HG03135 (cell line): ENCODE measurements at regions not wholly inside any gene's neighbourhood (a gene's known extent, or its start where the extent isn't known, plus 50 kb on each side); places are given as distances from the start of the nearest gene placed in this dataset.
"Not testable (repeated sequence)": the region's sequence is repeated elsewhere in the genome, so short reads cannot be mapped to it uniquely, and the experiment has no call there.

Source experiments
- ATAC-seq: cut with Tn5 transposase; IDR thresholded peaks from one replicate; pipeline ENCODE4 v1.9.1; 2021; ENCODE audit warnings: mild to moderate bottlenecking, moderate library complexity; ENCODE audit not compliant: unreplicated experiment

GRCh38 chr10:60524541-60524940 is 134.9 kb upstream of the ANK3 start:
- no peak for ATAC-seq

- not testable (repeated sequence) for ATAC-seq
These were observed 133.7 kb upstream of the ANK3 start for GRCh38 chr10:60523371-60523770.

GRCh38 chr10:60522617-60523016 is 132.9 kb upstream of the ANK3 start:
- no peak for ATAC-seq

- no peak for ATAC-seq
These were observed 132.3 kb upstream of the ANK3 start for GRCh38 chr10:60521974-60522405.

- no peak for ATAC-seq
These were observed 129.1 kb upstream of the ANK3 start for GRCh38 chr10:60518745-60519144.

- no peak for ATAC-seq
These were observed 128.1 kb upstream of the ANK3 start for GRCh38 chr10:60517805-60518204.

GRCh38 chr10:60513281-60513680 is 123.6 kb upstream of the ANK3 start:
- ATAC-seq, result no peak

GRCh38 chr10:60511477-60512229 is 122.0 kb upstream of the ANK3 start:
- no peak for ATAC-seq

- no peak for ATAC-seq
These were observed 119.2 kb upstream of the ANK3 start for GRCh38 chr10:60508831-60509230.

GRCh38 chr10:60508037-60508436 is 118.4 kb upstream of the ANK3 start:
- no peak for ATAC-seq

- ATAC-seq, result no peak
These were observed 112.9 kb upstream of the ANK3 start for GRCh38 chr10:60502621-60503020.

- no peak for ATAC-seq
These were observed 109.3 kb upstream of the ANK3 start for GRCh38 chr10:60498985-60499384.

- no peak for ATAC-seq
These were observed 107.7 kb upstream of the ANK3 start for GRCh38 chr10:60497364-60497763.

- no peak for ATAC-seq
These were observed 106.5 kb upstream of the ANK3 start for GRCh38 chr10:60496181-60496580.

GRCh38 chr10:60495338-60496055 is 105.8 kb upstream of the ANK3 start:
- no peak for ATAC-seq

GRCh38 chr10:60494774-60495173 is 105.1 kb upstream of the ANK3 start:
- ATAC-seq, result no peak

- ATAC-seq, result no peak
These were observed 101.5 kb upstream of the ANK3 start for GRCh38 chr10:60491162-60491561.

- ATAC-seq, result no peak
These were observed 100.3 kb upstream of the ANK3 start for GRCh38 chr10:60490013-60490412.

- no peak for ATAC-seq
These were observed 98.5 kb upstream of the ANK3 start for GRCh38 chr10:60488111-60488669.

GRCh38 chr10:60487543-60487942 is 97.9 kb upstream of the ANK3 start:
- ATAC-seq, result no peak

GRCh38 chr10:60485025-60485424 is 95.3 kb upstream of the ANK3 start:
- ATAC-seq, result no peak
